ENCODE measurements at regions not wholly inside any gene's neighbourhood (a gene's known extent, or its start where the extent isn't known, plus 50 kb on each side); places are given as distances from the start of the nearest gene placed in this dataset.

GRCh38 chr20:22763257-22763906 is 179.0 kb upstream of the FOXA2 start:
- H3K4me1 ChIP-seq (ENCODE audit: insufficient read depth, low read length, poor library complexity, severe bottlenecking) = no peaks in the 10 kb centered on the region
- intact Hi-C loops (cut with micrococcal nuclease; ENCODE audit: unreplicated experiment) = no loop called here
- DNase-seq (ENCODE audit: low spot score) = no peak
- H3K27me3 ChIP-seq (replicated peaks; ENCODE audit: insufficient read depth, low read depth, low read length, poor library complexity) = peaks cover 6% of the 10 kb centered on the region
- TF ChIP-seq, protein P1, sequence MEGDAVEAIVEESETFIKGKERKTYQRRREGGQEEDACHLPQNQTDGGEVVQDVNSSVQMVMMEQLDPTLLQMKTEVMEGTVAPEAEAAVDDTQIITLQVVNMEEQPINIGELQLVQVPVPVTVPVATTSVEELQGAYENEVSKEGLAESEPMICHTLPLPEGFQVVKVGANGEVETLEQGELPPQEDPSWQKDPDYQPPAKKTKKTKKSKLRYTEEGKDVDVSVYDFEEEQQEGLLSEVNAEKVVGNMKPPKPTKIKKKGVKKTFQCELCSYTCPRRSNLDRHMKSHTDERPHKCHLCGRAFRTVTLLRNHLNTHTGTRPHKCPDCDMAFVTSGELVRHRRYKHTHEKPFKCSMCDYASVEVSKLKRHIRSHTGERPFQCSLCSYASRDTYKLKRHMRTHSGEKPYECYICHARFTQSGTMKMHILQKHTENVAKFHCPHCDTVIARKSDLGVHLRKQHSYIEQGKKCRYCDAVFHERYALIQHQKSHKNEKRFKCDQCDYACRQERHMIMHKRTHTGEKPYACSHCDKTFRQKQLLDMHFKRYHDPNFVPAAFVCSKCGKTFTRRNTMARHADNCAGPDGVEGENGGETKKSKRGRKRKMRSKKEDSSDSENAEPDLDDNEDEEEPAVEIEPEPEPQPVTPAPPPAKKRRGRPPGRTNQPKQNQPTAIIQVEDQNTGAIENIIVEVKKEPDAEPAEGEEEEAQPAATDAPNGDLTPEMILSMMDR (conservative IDR thresholded peaks at IDR 0.05; ENCODE audit: low read depth, low read length) = no peak
- no peak for TF ChIP-seq EZH2 (IDR thresholded peaks at IDR 0.05; ENCODE audit: borderline replicate concordance, low read depth, low read length, poor library complexity, severe bottlenecking)
- H3K9me3 ChIP-seq (ENCODE audit: low read depth, low read length, poor library complexity, severe bottlenecking) = no peaks in the 10 kb centered on the region
- H3K36me3 ChIP-seq (ENCODE audit: insufficient read depth, low read length, poor library complexity, severe bottlenecking) = no peaks in the 10 kb centered on the region
- POLR2A ChIA-PET (ENCODE audit: low non-redundant PET) = no interaction called here
- no peak overlapping the region for H3K27ac ChIP-seq (ENCODE audit: low read depth, low read length, poor library complexity, severe bottlenecking)
- BruUV-seq (replicated peaks) = no TSS peak
- no peak overlapping the region for H3K4me3 ChIP-seq (ENCODE audit: low read depth, low read length, poor library complexity, severe bottlenecking)
- CTCF ChIA-PET = no interaction called here

DNA sequence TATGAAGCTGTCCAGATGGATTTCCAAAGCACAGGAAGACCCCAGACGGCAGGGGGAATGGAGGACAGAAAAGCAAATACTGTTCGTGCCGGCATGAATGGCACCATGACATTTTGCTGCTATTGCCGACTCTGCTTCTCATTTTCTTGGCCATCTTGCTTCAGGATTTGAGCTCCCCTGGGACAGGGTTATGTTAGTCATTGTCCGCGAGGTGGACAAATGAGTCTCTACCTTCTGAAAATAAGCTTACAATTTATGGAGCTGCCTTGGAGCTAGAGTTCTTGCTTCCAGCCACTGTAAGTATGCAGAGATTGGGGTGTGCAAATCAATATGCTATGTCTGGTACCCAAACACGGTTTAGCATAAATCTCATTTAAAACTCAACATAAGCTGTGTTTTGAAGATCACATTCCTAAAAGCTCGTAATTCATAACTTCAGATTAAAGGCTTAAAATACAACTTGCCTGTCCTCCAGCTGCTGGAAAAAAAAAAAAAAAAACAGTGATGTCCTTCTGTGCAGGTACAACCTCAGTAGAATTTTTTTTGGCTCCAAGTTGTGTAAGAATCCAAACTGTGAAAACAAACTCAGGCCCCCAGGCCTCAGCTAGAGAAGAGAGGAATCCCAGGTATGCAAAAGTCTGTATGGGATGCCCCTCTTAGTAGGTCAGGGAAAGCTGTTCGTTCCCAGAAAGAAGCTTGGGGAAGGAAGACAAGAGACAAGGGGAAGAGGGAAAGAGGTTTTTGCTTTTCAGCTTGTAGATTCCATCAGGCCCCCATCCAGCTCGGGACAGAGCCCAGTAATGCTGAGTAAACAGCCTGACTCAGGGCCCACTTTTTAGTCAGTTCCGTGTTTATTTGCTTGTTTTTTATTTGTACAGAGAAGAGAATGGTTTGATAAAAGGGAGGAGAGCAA is 184.2 kb upstream of the FOXA2 start:
- TF ChIP-seq, protein P1 (conservative IDR thresholded peaks at IDR 0.05; ENCODE audit: low read depth, low read length) = no peak
- no peak for TF ChIP-seq EZH2 (IDR thresholded peaks at IDR 0.05; ENCODE audit: borderline replicate concordance, low read depth, low read length, poor library complexity, severe bottlenecking)
- ChIA-PET CTCF (no interaction called here), POLR2A (ENCODE audit: low non-redundant PET) (no interaction called here)
- Histone ChIP-seq H3K27me3 (replicated peaks; ENCODE audit: insufficient read depth, low read depth, low read length, poor library complexity) (peaks cover 14% of the 10 kb centered on the region), H3K4me3 (ENCODE audit: low read depth, low read length, poor library complexity, severe bottlenecking) (no peak overlapping the region), H3K9me3 (ENCODE audit: low read depth, low read length, poor library complexity, severe bottlenecking) (no peaks in the 10 kb centered on the region), H3K27ac (ENCODE audit: low read depth, low read length, poor library complexity, severe bottlenecking) (no peak overlapping the region), H3K36me3 (ENCODE audit: insufficient read depth, low read length, poor library complexity, severe bottlenecking) (no peaks in the 10 kb centered on the region), H3K4me1 (ENCODE audit: insufficient read depth, low read length, poor library complexity, severe bottlenecking) (no peaks in the 10 kb centered on the region)
- no TSS peak for BruUV-seq (replicated peaks)
- no peak for DNase-seq (ENCODE audit: low spot score)
- intact Hi-C loops (cut with micrococcal nuclease; ENCODE audit: unreplicated experiment) = no loop called here

GRCh38 chr20:22770241-22770800 is 185.9 kb upstream of the FOXA2 start:
- DNase-seq (ENCODE audit: low spot score) = no peak
- POLR2A ChIA-PET (ENCODE audit: low non-redundant PET) = no interaction called here
- CTCF ChIA-PET = no interaction called here
- no TSS peak for BruUV-seq (replicated peaks)
- no peak overlapping the region for H3K4me3 ChIP-seq (ENCODE audit: low read depth, low read length, poor library complexity, severe bottlenecking)
- TF ChIP-seq, protein P1 (conservative IDR thresholded peaks at IDR 0.05; ENCODE audit: low read depth, low read length) = no peak
- no peak for TF ChIP-seq EZH2 (IDR thresholded peaks at IDR 0.05; ENCODE audit: borderline replicate concordance, low read depth, low read length, poor library complexity, severe bottlenecking)
- no peaks in the 10 kb centered on the region for H3K36me3 ChIP-seq (ENCODE audit: insufficient read depth, low read length, poor library complexity, severe bottlenecking)
- no peaks in the 10 kb centered on the region for H3K9me3 ChIP-seq (ENCODE audit: low read depth, low read length, poor library complexity, severe bottlenecking)
- no peaks in the 10 kb centered on the region for H3K4me1 ChIP-seq (ENCODE audit: insufficient read depth, low read length, poor library complexity, severe bottlenecking)
- intact Hi-C loops (cut with micrococcal nuclease; ENCODE audit: unreplicated experiment) = no loop called here
- no peak overlapping the region for H3K27ac ChIP-seq (ENCODE audit: low read depth, low read length, poor library complexity, severe bottlenecking)
- H3K27me3 ChIP-seq (replicated peaks; ENCODE audit: insufficient read depth, low read depth, low read length, poor library complexity) = peaks cover 14% of the 10 kb centered on the region
